H1 (cell line): ENCODE measurements at regions not wholly inside any gene's neighbourhood (a gene's known extent, or its start where the extent isn't known, plus 50 kb on each side); places are given as distances from the start of the nearest gene placed in this dataset.

Experiments used
- ASH2L ChIP-seq: fragments of 200-600, 300-600 bp; sonication (generic); IDR thresholded peaks from one replicate; pipeline ENCODE4 v1.7.1; 2017; ENCODE audit warnings: low read length
- BCL11A ChIP-seq, 2 experiments: IDR thresholded peaks; one replicate each; pipeline ENCODE4 v1.6.1; 2011; ENCODE audit warnings: low read depth in 2 of 2, low read length in 2 of 2, mild to moderate bottlenecking in 2 of 2
- CBX5 ChIP-seq: fragments of 300-800, 300-1000 bp; sonication (generic); IDR thresholded peaks from 2 replicates; pipeline ENCODE4 v1.7.1; 2016; ENCODE audit warnings: antibody characterized with exemption, low read length, low read depth
- CEBPB ChIP-seq: IDR thresholded peaks from 2 replicates; pipeline ENCODE4 v1.6.1; 2012; ENCODE audit warnings: low read depth, low read length
- HDAC2 ChIP-seq, 2 experiments: fragments of 300-600 bp in 1 of 2; sonication (generic) in 1 of 2; IDR thresholded peaks; 2 replicates each; pipeline ENCODE4 v1.6.1; 2011 to 2012; ENCODE audit warnings: low read depth in 2 of 2, low read length in 2 of 2, mild to moderate bottlenecking in 2 of 2, moderate library complexity in 2 of 2, borderline replicate concordance in 1 of 2, inconsistent platforms in 1 of 2
- MAX ChIP-seq: IDR thresholded peaks from 2 replicates; pipeline ENCODE4 v1.6.1; 2012; ENCODE audit warnings: inconsistent platforms
- PHF8 ChIP-seq: fragments of 200-600 bp; sonication (generic); conservative IDR thresholded peaks from 2 replicates; pipeline ENCODE4 v1.7.1; 2012; ENCODE audit warnings: low read depth, mild to moderate bottlenecking, inconsistent platforms, low read length, moderate library complexity
- RAD21 ChIP-seq, 2 experiments: IDR thresholded peaks in 1 of 2; conservative IDR thresholded peaks in 1 of 2; 2 replicates each; pipeline ENCODE4 v1.6.1; 2011; ENCODE audit warnings: low read depth in 2 of 2, low read length in 2 of 2, improper control_type of control experiment in 1 of 2, inconsistent platforms in 1 of 2, mild to moderate bottlenecking in 1 of 2, moderate library complexity in 1 of 2
- SP1 ChIP-seq: IDR thresholded peaks from 2 replicates; pipeline ENCODE4 v1.6.1; 2011; ENCODE audit warnings: low read depth, low read length
- TEAD4 ChIP-seq: IDR thresholded peaks from 2 replicates; pipeline ENCODE4 v1.6.1; 2012; ENCODE audit warnings: low read depth, low read length, inconsistent platforms, mixed read lengths

GRCh38 chr13:34065928-34066327 is 248.0 kb downstream of the RFC3 start (continued):
- TF ChIP-seq PHF8, result no peak
- no peak for TF ChIP-seq BCL11A (IDR thresholded peaks at IDR 0.05; ENCODE audit: low read depth in 2 of 2, low read length in 2 of 2)
- no peak for TF ChIP-seq SP1
- no peak for TF ChIP-seq RAD21 (IDR thresholded peaks at IDR 0.05 in 1 of 2, conservative IDR thresholded peaks at IDR 0.05 in 1 of 2; ENCODE audit: low read depth in 2 of 2, low read length in 2 of 2)
- TF ChIP-seq HDAC2 (IDR thresholded peaks at IDR 0.05; ENCODE audit: borderline replicate concordance in 1 of 2, low read depth in 2 of 2, low read length in 2 of 2), result no peak
- TF ChIP-seq CBX5, result no peak
- no peak for TF ChIP-seq ASH2L
- no peak for TF ChIP-seq TEAD4
- TF ChIP-seq MAX, result no peak
- TF ChIP-seq CEBPB, result no peak
